IMR-90 (cell line): ENCODE measurements at regions not wholly inside any gene's neighbourhood (a gene's known extent, or its start where the extent isn't known, plus 50 kb on each side); places are given as distances from the start of the nearest gene placed in this dataset.

ENCODE experiments used
- ATAC-seq: fragments of 200-7000 bp; cut with Tn5 transposase; 2 replicates; pipeline ENCODE4 v1.9.1; 2020; ENCODE audit warnings: low read depth, mild to moderate bottlenecking, moderate library complexity
- BruUV-seq: library from RNA; stranded (reverse); fragments of 400-500 nt; replicated peaks from 2 replicates; lab custom pipeline; 2021; lab: Mats Ljungman, UMichigan
- CTCF ChIA-PET: fragments of 300-600 bp; formaldehyde crosslinking; extraction: SDS; loops from one replicate; lab custom pipeline; 2021; ENCODE audit warnings: antibody characterized with exemption; lab: Yijun Ruan, JAX
- POLR2A ChIA-PET: fragments of 300-600 bp; sonication (Branson Sonifier 250); formaldehyde crosslinking; loops from one replicate; lab custom pipeline; 2022; ENCODE audit warnings: antibody characterized with exemption; ENCODE audit not compliant: unreplicated experiment; lab: Charles Lee
- DNase-seq: peaks from one replicate; pipeline ENCODE4 v3.0.0; 2013
- H2AFZ ChIP-seq: replicated peaks from 2 replicates; pipeline ENCODE3; 2013; ENCODE audit warnings: low read length, mild to moderate bottlenecking; ENCODE audit not compliant: poor library complexity
- H2AK5ac ChIP-seq: 2 replicates; pipeline ENCODE4 v1.6.1; 2013; ENCODE audit warnings: low read depth, low read length, inconsistent platforms
- H2AK9ac ChIP-seq: replicated peaks from 2 replicates; pipeline ENCODE3; 2013; ENCODE audit warnings: mild to moderate bottlenecking, low read depth, low read length, moderate library complexity; ENCODE audit not compliant: poor library complexity
- H2BK120ac ChIP-seq: 2 replicates; pipeline ENCODE4 v1.6.1; 2013; ENCODE audit warnings: low read depth, low read length, inconsistent platforms
- H2BK15ac ChIP-seq: 3 replicates; pipeline ENCODE4 v1.6.1; 2013; ENCODE audit warnings: low read depth, low read length, inconsistent platforms
- H2BK20ac ChIP-seq: 2 replicates; pipeline ENCODE4 v1.6.1; 2013; ENCODE audit warnings: low read depth, mild to moderate bottlenecking, inconsistent platforms, low read length, moderate library complexity
- H2BK5ac ChIP-seq: 2 replicates; pipeline ENCODE4 v1.6.1; 2013; ENCODE audit warnings: mild to moderate bottlenecking, low read depth, low read length, inconsistent platforms; ENCODE audit not compliant: poor library complexity, severe bottlenecking
- H3K14ac ChIP-seq: replicated peaks from 2 replicates; pipeline ENCODE4 v1.6.1; 2013; ENCODE audit warnings: low read depth, low read length, inconsistent platforms
- H3K18ac ChIP-seq: 2 replicates; pipeline ENCODE4 v1.6.1; 2013; ENCODE audit warnings: low read depth, low read length, control low read depth
- H3K23ac ChIP-seq: 2 replicates; pipeline ENCODE4 v1.6.1; 2013; ENCODE audit warnings: low read depth, low read length, inconsistent platforms
- H3K27ac ChIP-seq: 2 replicates; pipeline ENCODE4 v1.5.1; 2013; ENCODE audit warnings: mild to moderate bottlenecking, control low read depth, low read length; ENCODE audit not compliant: insufficient read depth
- H3K27me3 ChIP-seq: 2 replicates; pipeline ENCODE4 v1.6.1; 2013; ENCODE audit warnings: low read length; ENCODE audit not compliant: control insufficient read depth, insufficient read depth
- H3K36me3 ChIP-seq: 2 replicates; pipeline ENCODE4 v1.6.1; 2013; ENCODE audit warnings: low read length, mixed read lengths; ENCODE audit not compliant: control insufficient read depth, insufficient read depth
- H3K4ac ChIP-seq: 2 replicates; pipeline ENCODE4 v1.6.1; 2013; ENCODE audit warnings: low read depth, low read length, inconsistent platforms
- H3K4me1 ChIP-seq: 2 replicates; pipeline ENCODE4 v1.6.1; 2013; ENCODE audit warnings: low read length, mixed read lengths; ENCODE audit not compliant: control insufficient read depth, insufficient read depth
- H3K4me2 ChIP-seq: 2 replicates; pipeline ENCODE4 v1.6.1; 2013; ENCODE audit warnings: low read depth, mild to moderate bottlenecking, control low read depth, low read length, moderate library complexity
- H3K4me3 ChIP-seq: 2 replicates; pipeline ENCODE4 v1.5.1; 2013; ENCODE audit warnings: low read depth, mild to moderate bottlenecking, control low read depth, low read length, moderate library complexity; ENCODE audit not compliant: insufficient read depth
- H3K56ac ChIP-seq: 2 replicates; pipeline ENCODE4 v1.6.1; 2013; ENCODE audit warnings: low read length, inconsistent platforms; ENCODE audit not compliant: insufficient read depth; ENCODE audit errors: extremely low read depth
- H3K79me1 ChIP-seq, 2 experiments: 2 replicates each; pipeline ENCODE4 v1.6.1; 2013; ENCODE audit warnings: low read length in 2 of 2, inconsistent platforms in 1 of 2, low read depth in 1 of 2
- H3K9ac ChIP-seq: 2 replicates; pipeline ENCODE4 v1.6.1; 2013; ENCODE audit warnings: low read depth, low read length, control low read depth
- H3K9me1 ChIP-seq: 2 replicates; pipeline ENCODE4 v1.6.1; 2013; ENCODE audit warnings: low read length, inconsistent platforms; ENCODE audit not compliant: insufficient read depth
- H3K9me3 ChIP-seq: 2 replicates; pipeline ENCODE4 v1.6.1; 2013; ENCODE audit warnings: low read length; ENCODE audit not compliant: control insufficient read depth, insufficient read depth
- H4K20me1 ChIP-seq: 2 replicates; pipeline ENCODE4 v1.6.1; 2013; ENCODE audit warnings: low read length, inconsistent platforms; ENCODE audit not compliant: insufficient read depth
- H4K5ac ChIP-seq: 2 replicates; pipeline ENCODE4 v1.6.1; 2013; ENCODE audit warnings: mild to moderate bottlenecking, low read depth, low read length, control low read depth
- H4K8ac ChIP-seq, 2 experiments: 2 replicates each; pipeline ENCODE4 v1.6.1; 2013; ENCODE audit warnings: low read depth in 2 of 2, low read length in 2 of 2, control low read depth in 1 of 2, inconsistent platforms in 1 of 2
- H4K91ac ChIP-seq: 2 replicates; pipeline ENCODE4 v1.6.1; 2013; ENCODE audit warnings: low read depth, low read length, inconsistent platforms; ENCODE audit not compliant: insufficient read depth
- BHLHE40 ChIP-seq: fragments of 150-350 bp; IDR thresholded peaks from 2 replicates; pipeline ENCODE4 v1.6.1; 2016; ENCODE audit warnings: mild to moderate bottlenecking, low read depth, low read length
- CEBPB ChIP-seq: IDR thresholded peaks from 2 replicates; pipeline ENCODE4 v1.6.1; 2012; ENCODE audit warnings: low read depth, low read length, improper control_type of control experiment
- CHD1 ChIP-seq: IDR thresholded peaks from 2 replicates; pipeline ENCODE4 v1.6.1; 2012; ENCODE audit warnings: low read depth, low read length, improper control_type of control experiment
- CTCF ChIP-seq: conservative IDR thresholded peaks from 2 replicates; pipeline ENCODE4 v1.5.1; 2012; ENCODE audit warnings: mild to moderate bottlenecking, low read depth, low read length, improper control_type of control experiment
- ELK1 ChIP-seq: fragments of 150-350 bp; IDR thresholded peaks from 2 replicates; pipeline ENCODE4 v1.6.1; 2016; ENCODE audit warnings: low read depth, mild to moderate bottlenecking, low read length, moderate library complexity, borderline replicate concordance
- FOS ChIP-seq: fragments of 150-350 bp; IDR thresholded peaks from 2 replicates; pipeline ENCODE4 v1.6.1; 2016; ENCODE audit warnings: low read depth, low read length
- MAFK ChIP-seq: IDR thresholded peaks from 2 replicates; pipeline ENCODE4 v1.6.1; 2012; ENCODE audit warnings: low read depth, low read length, improper control_type of control experiment
- MAZ ChIP-seq: IDR thresholded peaks from 2 replicates; pipeline ENCODE4 v1.6.1; 2012; ENCODE audit warnings: low read depth, mild to moderate bottlenecking, low read length, improper control_type of control experiment, moderate library complexity, borderline replicate concordance
- MXI1 ChIP-seq: IDR thresholded peaks from 2 replicates; pipeline ENCODE4 v1.6.1; 2012; ENCODE audit warnings: low read depth, mild to moderate bottlenecking, low read length, moderate library complexity, borderline replicate concordance
- NFE2L2 ChIP-seq: fragments of 150-350 bp; IDR thresholded peaks from 2 replicates; pipeline ENCODE4 v1.6.1; 2016; ENCODE audit warnings: low read depth, mild to moderate bottlenecking, low read length
- POLR2A ChIP-seq: IDR thresholded peaks from 2 replicates; pipeline ENCODE4 v1.6.1; 2012; ENCODE audit warnings: mild to moderate bottlenecking, low read depth, low read length
- RAD21 ChIP-seq: IDR thresholded peaks from 2 replicates; pipeline ENCODE4 v1.6.1; 2012; ENCODE audit warnings: low read length, improper control_type of control experiment
- RCOR1 ChIP-seq: IDR thresholded peaks from 2 replicates; pipeline ENCODE4 v1.6.1; 2012; ENCODE audit warnings: mild to moderate bottlenecking, low read length, improper control_type of control experiment; ENCODE audit not compliant: insufficient replicate concordance
- RFX5 ChIP-seq: IDR thresholded peaks from 2 replicates; pipeline ENCODE4 v1.8.0; 2012; ENCODE audit warnings: low read depth, mild to moderate bottlenecking, low read length, moderate library complexity
- SMC3 ChIP-seq: fragments of 150-350 bp; IDR thresholded peaks from 2 replicates; pipeline ENCODE4 v1.6.1; 2016; ENCODE audit warnings: low read depth, mild to moderate bottlenecking, antibody characterized with exemption, low read length, moderate library complexity
- USF2 ChIP-seq: fragments of 150-350 bp; IDR thresholded peaks from 2 replicates; pipeline ENCODE4 v1.6.1; 2017; ENCODE audit warnings: mild to moderate bottlenecking, antibody characterized with exemption, low read length, low read depth
- WGBS, 2 experiments: methylation state at CpG; one replicate each; pipeline versions ENCODE4 v1.1.5 to v1.1.7; 2013; ENCODE audit warnings: missing lambda C conversion rate in 2 of 2; ENCODE audit not compliant: insufficient read length in 1 of 2; ENCODE audit errors: extremely low coverage in 2 of 2; 5-methylcytosine and 5-hydroxymethylcytosine counted together
- dilution Hi-C: fragments of 300-500 bp; cut with HindIII; formaldehyde crosslinking; loops from one replicate; pipeline ENCODE4 v1.14.3; 2018; ENCODE audit warnings: low sequenced_read_pairs; ENCODE audit not compliant: unreplicated experiment
- in situ Hi-C: fragments of 300-500 bp; cut with MboI; formaldehyde crosslinking; loops from 3 replicates; pipeline ENCODE4 v1.14.3; 2019; ENCODE audit warnings: low sequenced_read_pairs, inconsistent platforms, mixed read lengths
- intact Hi-C: fragments of 100-400 bp; cut with micrococcal nuclease; formaldehyde crosslinking; loops from 2 replicates; pipeline ENCODE4 v1.10.0; 2022

GRCh38 chr7:370259-370625 lies 80.3 kb downstream of the FOXL3 start:
- Histone ChIP-seq H3K18ac (no peak overlapping the region), H2AK9ac (peak overlapping the region; percentile 28), H2BK20ac (no peak overlapping the region), H2BK5ac (no peak overlapping the region), H2AFZ (no peak overlapping the region), H3K79me1 (no peaks in the 10 kb centered on the region), H4K5ac (no peak overlapping the region), H3K27ac (no peak overlapping the region), H2BK120ac (no peak overlapping the region), H3K9ac (no peak overlapping the region), H2AK5ac (no peak overlapping the region), H4K20me1 (no peaks in the 10 kb centered on the region; the same call in 1 of the 2 replicates), H3K4me3 (no peak overlapping the region), H3K56ac (no peak overlapping the region), H3K36me3 (no peaks in the 10 kb centered on the region), H3K23ac (no peak overlapping the region), H4K91ac (no peak overlapping the region), H3K9me1 (0 out of 2 replicates have a peak, but pooled peaks cover 4% of the 10 kb centered on the region), H3K27me3 (peaks cover 31% of the 10 kb centered on the region), H3K14ac (no peak overlapping the region), H3K4me2 (no peak overlapping the region), H3K4me1 (no peaks in the 10 kb centered on the region), H2BK15ac (no peak overlapping the region), H4K8ac (no peak overlapping the region), H3K4ac (no peak overlapping the region), H3K9me3 (no peaks in the 10 kb centered on the region; the same call in 1 of the 2 replicates)
- intact Hi-C loops (no loop called here), in situ Hi-C loops (no loop called here), dilution Hi-C loops (no loop called here)
- DNase-seq (no peak), ATAC-seq (no peak)
- ChIA-PET CTCF (no interaction called here), POLR2A (no interaction called here)
- WGBS, 2 experiments, result 93% methylated on average over 8 of the region's 13 CpGs; no CpG with 5 or more reads in 1 of the 2 experiments
- BruUV-seq, result no TSS peak
- no peak for TF ChIP-seq BHLHE40
- TF ChIP-seq NFE2L2, result no peak
- no peak for TF ChIP-seq MAZ
- no peak for TF ChIP-seq POLR2A
- no peak for TF ChIP-seq RAD21
- TF ChIP-seq ELK1, result no peak
- no peak for TF ChIP-seq RFX5
- no peak for TF ChIP-seq CHD1
- TF ChIP-seq CEBPB, result no peak
- no peak for TF ChIP-seq SMC3
- TF ChIP-seq FOS, result no peak
- TF ChIP-seq MAFK, result no peak
- TF ChIP-seq RCOR1, result no peak
- TF ChIP-seq CTCF, result no peak
- TF ChIP-seq USF2, result no peak
- TF ChIP-seq MXI1, result no peak
